Choroid plexus epithelial cell (primary cell): ENCODE measurements at regions not wholly inside any gene's neighbourhood (a gene's known extent, or its start where the extent isn't known, plus 50 kb on each side); places are given as distances from the start of the nearest gene placed in this dataset.

Experiments used
- DNase-seq: peaks from one replicate; pipeline ENCODE4 v3.0.0-alpha.2; 2010; ENCODE audit warnings: low read depth
- H3K4me3 ChIP-seq: 2 replicates; pipeline ENCODE4 v1.5.1; 2011; ENCODE audit warnings: low read depth, mild to moderate bottlenecking, control low read depth, low read length, moderate library complexity
- CTCF ChIP-seq: conservative IDR thresholded peaks from 2 replicates; pipeline ENCODE4 v1.5.1; 2011; ENCODE audit warnings: low read depth, mild to moderate bottlenecking, control low read depth, inconsistent platforms, low read length, moderate library complexity

GRCh38 chr4:71113294-71113693 lies 119.8 kb downstream of the DCK start:
- peak; percentile 32 for TF ChIP-seq CTCF
- no peak overlapping the region for H3K4me3 ChIP-seq
- DNase-seq = no peak

- TF ChIP-seq CTCF = no peak
- H3K4me3 ChIP-seq = no peak overlapping the region
- DNase-seq = no peak
Measured at GRCh38 chr4:71120831-71121524, 127.5 kb downstream of the DCK start.

DNA sequence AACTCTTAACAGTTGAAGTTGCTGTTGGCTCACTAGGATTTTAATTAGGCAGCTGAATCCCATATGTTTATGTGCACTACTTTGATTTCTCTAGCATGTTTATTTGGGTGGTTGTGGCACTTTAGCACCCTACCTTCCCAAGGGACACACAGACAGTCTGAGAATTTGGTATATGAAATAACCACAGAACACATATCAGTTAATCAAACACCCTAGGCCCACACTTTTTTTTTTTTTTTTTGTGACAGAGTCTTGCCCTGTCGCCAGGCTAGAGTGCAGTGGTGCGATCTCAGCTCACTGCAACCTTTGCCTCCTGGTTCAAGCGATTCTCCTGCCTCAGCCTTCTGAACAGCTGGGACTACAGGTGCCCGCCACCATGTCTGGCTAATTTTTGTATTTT lies 130.5 kb downstream of the DCK start:
- no peak for TF ChIP-seq CTCF
- DNase-seq = no peak
- H3K4me3 ChIP-seq = no peak overlapping the region

DNA sequence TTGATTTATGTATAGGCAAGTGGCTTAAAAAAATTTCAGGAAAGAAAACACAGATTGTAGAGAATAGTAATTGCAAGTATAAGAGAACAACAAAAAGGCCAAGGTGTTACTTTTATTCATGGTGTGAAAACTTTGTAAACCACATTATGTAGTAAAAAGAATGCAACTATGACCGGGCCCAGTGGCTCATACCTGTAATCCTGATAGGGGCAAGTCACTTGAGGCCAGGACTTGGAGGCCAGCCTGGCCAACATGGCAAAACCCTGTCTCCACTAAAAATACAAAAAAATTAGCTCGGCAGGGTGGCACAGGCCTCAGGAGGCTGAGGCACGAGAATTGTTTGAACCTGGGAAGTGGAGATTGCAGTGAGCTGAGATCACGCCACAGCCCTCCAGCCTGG lies 131.7 kb downstream of the DCK start:
- no peak for TF ChIP-seq CTCF
- no peak overlapping the region for H3K4me3 ChIP-seq
- DNase-seq = no peak

- DNase-seq = peak; percentile 70
- no peak overlapping the region for H3K4me3 ChIP-seq
- no peak for TF ChIP-seq CTCF
Measured at GRCh38 chr4:71126719-71127118, 133.3 kb downstream of the DCK start.

- TF ChIP-seq CTCF = peak; percentile 26
- DNase-seq = peak; percentile 40
- no peak overlapping the region for H3K4me3 ChIP-seq
Measured at GRCh38 chr4:71130827-71131603, 137.6 kb downstream of the DCK start.
